GM21529 (cell line): ENCODE measurements at regions not wholly inside any gene's neighbourhood (a gene's known extent, or its start where the extent isn't known, plus 50 kb on each side); places are given as distances from the start of the nearest gene placed in this dataset.

Experiments used
- ATAC-seq: cut with Tn5 transposase; IDR thresholded peaks from one replicate; pipeline ENCODE4 v1.9.1; 2021; ENCODE audit not compliant: unreplicated experiment

- no peak for ATAC-seq
Measured at GRCh38 chr3:24740326-24740725, 245.7 kb upstream of the THRB start.

GRCh38 chr3:24741506-24741905 is 246.9 kb upstream of the THRB start:
- ATAC-seq = no peak

GRCh38 chr3:24748520-24748919 is 253.9 kb upstream of the THRB start:
- no peak for ATAC-seq

GRCh38 chr3:24751020-24751419 is 256.4 kb upstream of the THRB start:
- ATAC-seq = no peak

GRCh38 chr3:24756101-24756888 is 261.6 kb upstream of the THRB start:
- no peak for ATAC-seq

GRCh38 chr3:24763393-24763792 is 268.7 kb upstream of the THRB start:
- no peak for ATAC-seq

- no peak for ATAC-seq
Measured at GRCh38 chr3:24764236-24764915, 269.7 kb upstream of the THRB start.

GRCh38 chr3:24765399-24765798 is 270.7 kb upstream of the THRB start:
- ATAC-seq = no peak

- ATAC-seq = no peak
Measured at GRCh38 chr3:24769918-24770317, 275.3 kb upstream of the THRB start.

- ATAC-seq = peak; percentile 76
Measured at GRCh38 chr3:24773798-24774197, 279.1 kb upstream of the THRB start.

- no peak for ATAC-seq
Measured at GRCh38 chr3:24780991-24781390, 286.3 kb upstream of the THRB start.

- ATAC-seq = no peak
Measured at GRCh38 chr3:24781454-24781853, 286.8 kb upstream of the THRB start.

- no peak for ATAC-seq
Measured at GRCh38 chr3:24793896-24794295, 299.2 kb upstream of the THRB start.

- peak; percentile 93 for ATAC-seq
Measured at GRCh38 chr3:24802614-24803013, 308.0 kb upstream of the THRB start.

- ATAC-seq = no peak
Measured at GRCh38 chr3:24804095-24804494, 309.4 kb upstream of the THRB start.

GRCh38 chr3:24810881-24811280 is 316.2 kb upstream of the THRB start:
- no peak for ATAC-seq

- no peak for ATAC-seq
Measured at GRCh38 chr3:24812116-24812515, 317.5 kb upstream of the THRB start.

GRCh38 chr3:24818055-24818454 is 323.4 kb upstream of the THRB start:
- no peak for ATAC-seq

- no peak for ATAC-seq
Measured at GRCh38 chr3:24828011-24828410, 333.4 kb upstream of the THRB start.

- no peak for ATAC-seq
Measured at GRCh38 chr3:24828551-24828950, 333.9 kb upstream of the THRB start.

- ATAC-seq = no peak
Measured at GRCh38 chr3:24829011-24829581, 334.4 kb upstream of the THRB start.

- no peak for ATAC-seq
Measured at GRCh38 chr3:24829629-24830229, 335.1 kb upstream of the THRB start.
